Suppressor macrophage treated with lipopolysaccharide for 4 hours (primary cell): ENCODE measurements at regions not wholly inside any gene's neighbourhood (a gene's known extent, or its start where the extent isn't known, plus 50 kb on each side); places are given as distances from the start of the nearest gene placed in this dataset.

Source experiments
- DNase-seq: peaks from one replicate; pipeline ENCODE4 v3.0.0-alpha.2; 2020

- no peak for DNase-seq
Measured at GRCh38 chr20:61121661-61122060, 130.4 kb upstream of the CDH4 start.

GRCh38 chr20:61123286-61123685 is 128.8 kb upstream of the CDH4 start:
- no peak for DNase-seq

GRCh38 chr20:61123751-61124368 is 128.2 kb upstream of the CDH4 start:
- DNase-seq = no peak

- DNase-seq = no peak
Measured at GRCh38 chr20:61125076-61125475, 127.0 kb upstream of the CDH4 start.

GRCh38 chr20:61125546-61126180 is 126.4 kb upstream of the CDH4 start:
- no peak for DNase-seq

- DNase-seq = no peak
Measured at GRCh38 chr20:61126369-61127195, 125.5 kb upstream of the CDH4 start.

GRCh38 chr20:61127311-61128039 is 124.6 kb upstream of the CDH4 start:
- DNase-seq = no peak

GRCh38 chr20:61128701-61129269 is 123.3 kb upstream of the CDH4 start:
- DNase-seq = no peak

GRCh38 chr20:61129311-61129710 is 122.8 kb upstream of the CDH4 start:
- no peak for DNase-seq

- DNase-seq = no peak
Measured at GRCh38 chr20:61130156-61130555, 121.9 kb upstream of the CDH4 start.

- no peak for DNase-seq
Measured at GRCh38 chr20:61131944-61132343, 120.1 kb upstream of the CDH4 start.

- DNase-seq = no peak
Measured at GRCh38 chr20:61133611-61134010, 118.5 kb upstream of the CDH4 start.

GRCh38 chr20:61134296-61135030 is 117.6 kb upstream of the CDH4 start:
- DNase-seq = no peak

- no peak for DNase-seq
Measured at GRCh38 chr20:61135266-61135665, 116.8 kb upstream of the CDH4 start.

- DNase-seq = no peak
Measured at GRCh38 chr20:61135968-61136367, 116.1 kb upstream of the CDH4 start.

GRCh38 chr20:61138566-61138965 is 113.5 kb upstream of the CDH4 start:
- no peak for DNase-seq

- no peak for DNase-seq
Measured at GRCh38 chr20:61139031-61139430, 113.0 kb upstream of the CDH4 start.

- DNase-seq = no peak
Measured at GRCh38 chr20:61140576-61140975, 111.5 kb upstream of the CDH4 start.

- no peak for DNase-seq
Measured at GRCh38 chr20:61146023-61146422, 106.0 kb upstream of the CDH4 start.

GRCh38 chr20:61149636-61150035 is 102.4 kb upstream of the CDH4 start:
- DNase-seq = no peak

GRCh38 chr20:61157301-61157700 is 94.8 kb upstream of the CDH4 start:
- no peak for DNase-seq

GRCh38 chr20:61159957-61160686 is 91.9 kb upstream of the CDH4 start:
- DNase-seq = no peak
